Right lobe of liver (tissue), 6 donors: ENCODE measurements at regions not wholly inside any gene's neighbourhood (a gene's known extent, or its start where the extent isn't known, plus 50 kb on each side); places are given as distances from the start of the nearest gene placed in this dataset.

Experiments used
- ATAC-seq, 4 donors: fragments of 200-7000 bp; cut with Tn5 transposase; one replicate each; pipeline ENCODE4 v1.9.1; 2020; ENCODE audit warnings: mild to moderate bottlenecking in 4 of 4, moderate library complexity in 4 of 4
- DNase-seq, 3 donors: peaks; one replicate each; pipeline ENCODE4 v3.0.0-alpha.2; 2020
- H3K27ac ChIP-seq, 3 donors: fragments of 200-600 bp; one replicate each; pipeline ENCODE4 v1.8.0; 2022
- H3K27me3 ChIP-seq, 2 donors: fragments of 200-600 bp; one replicate each; pipeline ENCODE4 v1.8.0; 2022
- H3K36me3 ChIP-seq, 4 donors: fragments of 200-600 bp; sonication (generic) in 1 of 4; one replicate each; pipeline versions ENCODE4 v1.5.1 to v1.8.0; 2017 to 2022; ENCODE audit warnings: control low read depth in 1 of 4
- H3K4me1 ChIP-seq, 4 donors: fragments of 200-600 bp; sonication (generic) in 1 of 4; one replicate each; pipeline versions ENCODE4 v1.5.1 to v1.8.0; 2017 to 2022; ENCODE audit warnings: control low read depth in 1 of 4
- H3K4me3 ChIP-seq, 3 donors: fragments of 200-600 bp; one replicate each; pipeline ENCODE4 v1.8.0; 2022
- H3K9me3 ChIP-seq, 4 donors: fragments of 200-600 bp; sonication (generic) in 1 of 4; one replicate each; pipeline versions ENCODE4 v1.5.1 to v1.8.0; 2017 to 2022; ENCODE audit warnings: control low read depth in 1 of 4
- POLR2A ChIP-seq: fragments of 450-650 bp; IDR thresholded peaks from one replicate; pipeline ENCODE4 v1.6.1; 2017; ENCODE audit warnings: antibody characterized with exemption, mild to moderate bottlenecking
- WGBS: methylation state at CpG from one replicate; pipeline ENCODE4 v1.1.6; 2018; ENCODE audit warnings: low coverage, low lambda C conversion rate; ENCODE audit not compliant: insufficient coverage; ENCODE audit errors: missing lambda C conversion rate; 5-methylcytosine and 5-hydroxymethylcytosine counted together
- intact Hi-C, 2 donors: fragments of 100-400 bp; cut with DNase I; formaldehyde crosslinking; loops; one replicate each; pipeline versions ENCODE4 v1.11.2 to v1.14.1; 2022
- TF ChIP-seq, protein P1 (sequence below), 4 donors: fragments of 200-600 bp in 3 of 4; fragments of 450-650 bp in 1 of 4; IDR thresholded peaks; one replicate each; pipeline versions ENCODE4 v1.5.1 to v1.8.0; 2016 to 2022; ENCODE audit warnings: antibody characterized with exemption in 4 of 4, mild to moderate bottlenecking in 2 of 4
- donor health status: DM: no; HTN: yes; CAD: no.
- donor health status: DM: no; HTN: no; CAD: no.
- donor health status: DM: no; HTN: no; CAD: no.
- donor health status: DM: no; HTN: yes; CAD: no.
- donor health status: DM: no; HTN: yes; CAD: no.

DNA sequence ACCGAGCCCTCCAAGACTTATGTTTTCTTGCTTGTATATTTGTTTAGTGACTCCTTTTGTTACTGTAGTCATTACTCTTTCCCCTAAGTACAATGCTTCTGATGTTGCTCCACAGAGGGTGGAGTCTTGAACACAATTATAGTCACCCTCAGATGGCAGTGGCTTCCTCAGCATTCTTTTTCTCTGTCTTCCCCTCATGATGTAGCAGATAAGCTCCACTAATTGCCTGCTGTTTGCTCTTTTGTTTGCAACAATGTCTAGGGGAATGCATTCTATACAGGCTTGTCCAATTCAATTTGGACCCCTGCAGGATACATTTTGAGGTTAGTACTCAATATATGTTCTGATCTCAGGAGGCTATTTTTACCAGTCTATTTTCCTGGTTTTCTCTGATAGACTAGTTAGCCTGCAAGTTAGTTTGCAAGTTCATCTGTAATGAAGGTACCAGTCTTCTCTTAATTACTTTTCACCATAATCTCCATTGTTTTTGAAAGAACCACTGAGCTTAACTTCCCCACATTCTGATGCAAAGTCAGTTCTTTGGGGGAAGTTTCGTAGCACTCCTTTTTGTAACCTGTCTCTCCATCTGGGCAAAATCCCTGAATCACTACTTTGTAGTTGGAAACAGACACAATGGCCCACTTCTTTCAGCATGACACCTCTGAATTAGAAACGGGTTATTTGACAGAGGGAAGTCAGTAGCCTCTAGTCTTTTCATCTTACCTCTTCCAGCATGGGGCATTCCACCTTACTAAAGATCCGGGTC, 1509.2 kb downstream of the CDH11 start:
- Histone ChIP-seq H3K4me3 (no peak overlapping the region), H3K27ac (no peak overlapping the region), H3K9me3 (no peaks in the 10 kb centered on the region), H3K4me1 (no peaks in the 10 kb centered on the region), H3K27me3 (no peaks in the 10 kb centered on the region), H3K36me3 (no peaks in the 10 kb centered on the region)
- intact Hi-C loops, result no loop called here
- DNase-seq, result no peak
- TF ChIP-seq, protein P1, sequence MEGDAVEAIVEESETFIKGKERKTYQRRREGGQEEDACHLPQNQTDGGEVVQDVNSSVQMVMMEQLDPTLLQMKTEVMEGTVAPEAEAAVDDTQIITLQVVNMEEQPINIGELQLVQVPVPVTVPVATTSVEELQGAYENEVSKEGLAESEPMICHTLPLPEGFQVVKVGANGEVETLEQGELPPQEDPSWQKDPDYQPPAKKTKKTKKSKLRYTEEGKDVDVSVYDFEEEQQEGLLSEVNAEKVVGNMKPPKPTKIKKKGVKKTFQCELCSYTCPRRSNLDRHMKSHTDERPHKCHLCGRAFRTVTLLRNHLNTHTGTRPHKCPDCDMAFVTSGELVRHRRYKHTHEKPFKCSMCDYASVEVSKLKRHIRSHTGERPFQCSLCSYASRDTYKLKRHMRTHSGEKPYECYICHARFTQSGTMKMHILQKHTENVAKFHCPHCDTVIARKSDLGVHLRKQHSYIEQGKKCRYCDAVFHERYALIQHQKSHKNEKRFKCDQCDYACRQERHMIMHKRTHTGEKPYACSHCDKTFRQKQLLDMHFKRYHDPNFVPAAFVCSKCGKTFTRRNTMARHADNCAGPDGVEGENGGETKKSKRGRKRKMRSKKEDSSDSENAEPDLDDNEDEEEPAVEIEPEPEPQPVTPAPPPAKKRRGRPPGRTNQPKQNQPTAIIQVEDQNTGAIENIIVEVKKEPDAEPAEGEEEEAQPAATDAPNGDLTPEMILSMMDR (IDR thresholded peaks at IDR 0.05), result no peak
- no peak for TF ChIP-seq POLR2A
- WGBS, result 36% methylated on average over 4 of the region's 4 CpGs
- no peak for ATAC-seq

DNA sequence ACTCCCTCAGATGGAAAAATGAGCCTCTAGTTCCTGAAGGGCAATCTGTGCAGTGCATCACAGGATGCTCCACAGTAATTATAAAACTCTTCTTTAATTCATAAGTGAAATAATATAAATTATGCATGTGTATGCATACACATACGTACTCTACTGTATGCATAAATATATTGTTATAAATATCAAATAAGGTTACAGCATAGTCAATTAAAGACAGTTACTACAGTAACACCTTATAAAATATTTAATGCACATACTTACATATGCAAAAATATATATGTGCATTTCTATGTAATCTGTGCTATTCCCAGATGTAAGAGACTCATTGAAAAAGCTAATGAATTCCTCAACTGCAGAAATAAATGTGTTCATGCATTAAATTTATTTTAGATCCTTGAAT, 1515.1 kb downstream of the CDH11 start:
- DNase-seq, result no peak
- no peaks in the 10 kb centered on the region for H3K4me1 ChIP-seq
- intact Hi-C loops, result no loop called here
- H3K9me3 ChIP-seq, result no peaks in the 10 kb centered on the region
- no peak overlapping the region for H3K4me3 ChIP-seq
- H3K36me3 ChIP-seq, result no peaks in the 10 kb centered on the region
- H3K27ac ChIP-seq, result no peak overlapping the region
- no peak for ATAC-seq
- no peak for TF ChIP-seq POLR2A
- TF ChIP-seq, protein P1 (IDR thresholded peaks at IDR 0.05), result no peak
- WGBS, result 26% methylated on average over 1 of the region's 1 CpG
- H3K27me3 ChIP-seq, result no peaks in the 10 kb centered on the region

DNA sequence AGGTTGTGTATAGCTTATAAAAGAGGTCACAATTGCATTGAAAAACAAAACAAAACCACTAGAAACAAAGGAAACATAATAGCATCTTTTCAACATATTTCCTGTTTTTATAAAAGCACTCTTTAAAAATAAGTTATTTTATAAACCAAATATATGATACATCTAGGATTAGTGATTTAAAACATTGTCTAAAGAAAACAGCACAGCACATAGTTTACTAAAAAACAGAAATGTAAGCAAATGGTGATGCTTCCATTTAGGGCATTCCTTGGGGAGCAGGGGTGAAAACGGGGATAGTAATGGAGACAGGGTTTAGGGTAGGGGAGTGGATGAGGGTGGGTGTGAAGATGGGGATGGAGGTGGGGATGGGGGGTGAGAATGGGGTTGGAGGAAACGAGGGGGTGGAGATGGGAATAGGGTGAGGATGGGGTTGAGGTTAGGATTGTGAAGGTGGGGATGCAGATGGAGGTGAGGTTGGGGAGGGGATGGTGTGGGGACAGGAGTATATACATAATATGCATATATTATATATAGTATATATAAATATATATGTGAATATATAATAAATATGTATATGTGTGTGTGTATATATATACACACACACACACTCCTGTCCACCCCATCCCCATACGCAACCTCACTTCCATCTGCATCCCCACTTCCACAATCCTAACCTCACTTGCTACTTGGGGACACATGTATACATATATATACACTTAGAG, 1519.5 kb downstream of the CDH11 start:
- Histone ChIP-seq H3K4me3 (no peak overlapping the region), H3K27ac (no peak overlapping the region), H3K27me3 (no peaks in the 10 kb centered on the region), H3K4me1 (no peaks in the 10 kb centered on the region), H3K36me3 (no peaks in the 10 kb centered on the region), H3K9me3 (no peaks in the 10 kb centered on the region)
- TF ChIP-seq, protein P1 (IDR thresholded peaks at IDR 0.05), result no peak
- intact Hi-C loops, result no loop called here
- ATAC-seq (no peak), DNase-seq (no peak)
- whole genome bisulfite sequencing, result 17% methylated on average over 3 of the region's 3 CpGs

DNA sequence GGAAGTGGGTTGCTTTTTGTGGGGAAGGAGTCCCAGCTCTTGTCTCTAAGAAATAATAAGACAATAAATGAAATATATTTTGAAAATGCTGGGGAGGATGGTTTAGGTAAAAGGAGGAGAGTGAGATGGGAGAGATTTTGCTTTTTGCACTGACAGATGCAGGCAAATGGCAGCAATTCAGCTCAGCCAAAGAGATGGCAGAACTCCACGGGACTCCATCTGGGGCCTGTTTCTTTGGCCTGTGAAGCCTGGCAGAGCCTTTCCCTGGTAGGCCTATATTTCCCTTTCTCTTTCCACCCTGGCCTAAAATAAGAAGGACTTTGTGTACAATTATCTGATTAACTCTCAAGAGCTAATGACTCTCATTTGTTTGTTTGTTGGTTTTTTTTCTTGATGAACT, 1525.1 kb downstream of the CDH11 start:
- DNase-seq (no peak), ATAC-seq (no peak)
- no peaks in the 10 kb centered on the region for H3K27me3 ChIP-seq
- H3K36me3 ChIP-seq, result no peaks in the 10 kb centered on the region
- no peak overlapping the region for H3K27ac ChIP-seq
- 50% methylated on average over 1 of the region's 1 CpG for WGBS
- intact Hi-C loops, result no loop called here
- H3K9me3 ChIP-seq, result no peaks in the 10 kb centered on the region
- TF ChIP-seq, protein P1 (IDR thresholded peaks at IDR 0.05), result no peak
- TF ChIP-seq POLR2A, result no peak
- H3K4me3 ChIP-seq, result no peak overlapping the region
- no peaks in the 10 kb centered on the region for H3K4me1 ChIP-seq
